ENCODE measurements at regions not wholly inside any gene's neighbourhood (a gene's known extent, or its start where the extent isn't known, plus 50 kb on each side); places are given as distances from the start of the nearest gene placed in this dataset.

DNA sequence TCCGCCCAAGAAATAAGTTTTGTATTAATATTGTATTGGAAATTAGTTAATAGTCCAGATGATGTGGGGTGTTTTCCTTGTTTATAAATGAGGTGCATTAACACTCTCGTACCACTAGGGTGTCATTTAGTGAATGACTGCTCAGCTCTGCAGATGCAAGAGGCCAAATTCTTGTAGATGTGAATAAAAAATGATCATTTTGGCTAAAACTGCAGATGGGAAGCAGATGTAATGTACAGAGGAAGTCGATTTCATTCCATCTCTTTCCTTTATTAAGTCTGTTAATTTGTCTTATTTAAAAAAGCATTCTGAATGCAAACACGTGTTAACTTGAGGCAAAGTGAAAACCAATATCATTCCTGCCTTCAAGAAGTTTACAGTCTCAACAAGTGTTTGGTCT, 108.1 kb downstream of the DHX15 start:
- Mint-ChIP-seq H3K27me3 (peaks cover 53% of the 10 kb centered on the region), H3K36me3 (ENCODE audit: low read depth) (peaks cover 2% of the 10 kb centered on the region), H3K4me1 (peaks cover 17% of the 10 kb centered on the region), H3K4me3 (no peak overlapping the region), H3K27ac (no peak overlapping the region), H3K9me3 (no peaks in the 10 kb centered on the region)
- ChIA-PET POLR2A (interaction anchor here (0.9 to 1.7 kb wide), 2 partner anchors 20 to 108 kb away, joined by 3 to 4 read pairs; partner anchors contain the start of gene DHX15), CTCF (interaction anchor here (1.0 to 1.6 kb wide), 3 partner anchors 10 to 57 kb away, joined by 4 to 6 read pairs (median 4); no protein-coding TSS in a partner anchor)
- no peak for DNase-seq

- CTCF ChIA-PET: interaction anchor here (1.0 to 1.6 kb wide), 4 partner anchors 10 to 93 kb away, joined by 3 to 6 read pairs (median 4); no protein-coding TSS in a partner anchor
Measured at GRCh38 chr4:24475756-24476155, 108.6 kb downstream of the DHX15 start.

DNA sequence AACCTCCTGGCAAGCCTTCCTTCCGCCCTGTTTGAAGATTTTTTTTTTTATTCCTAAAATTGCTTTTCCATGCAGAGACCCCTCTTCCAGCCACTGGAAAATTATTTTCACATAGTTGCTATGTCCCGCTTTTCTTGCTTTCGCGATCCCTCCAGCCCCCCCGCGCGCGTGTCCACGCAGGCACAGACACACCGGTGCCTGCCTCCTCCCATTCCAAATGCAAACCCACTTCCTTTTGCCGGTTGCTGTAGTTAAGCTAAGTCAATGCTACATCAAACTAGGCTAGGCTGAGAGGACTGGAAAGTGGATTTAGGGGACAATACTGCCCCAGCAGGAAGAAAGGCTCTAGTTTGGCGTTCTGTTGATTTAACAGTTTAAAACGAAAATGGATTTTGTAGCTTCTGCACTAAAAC, 111.0 kb downstream of the DHX15 start:
- ChIA-PET CTCF (interaction anchor here (0.6 to 1.3 kb wide), 3 partner anchors 78 to 839 kb away, joined by 3 to 5 read pairs (median 4); partner anchors contain the start of gene ZCCHC4), POLR2A (interaction anchor here (1.7 kb wide), 1 partner anchor 111 kb away, joined by 7 read pairs; the partner anchor contains the start of gene DHX15)
- Mint-ChIP-seq H3K9me3 (no peaks in the 10 kb centered on the region), H3K27ac (peak overlapping the region; percentile 11), H3K27me3 (peaks cover 68% of the 10 kb centered on the region), H3K36me3 (ENCODE audit: low read depth) (peaks cover 2% of the 10 kb centered on the region), H3K4me3 (peak overlapping the region; percentile 87), H3K4me1 (peaks cover 39% of the 10 kb centered on the region)
- no peak for DNase-seq

More at GRCh38 chr4:24475756-24476155, 108.6 kb downstream of the DHX15 start:
- Mint-ChIP-seq H3K4me1 (peaks cover 20% of the 10 kb centered on the region), H3K27me3 (peaks cover 55% of the 10 kb centered on the region), H3K9me3 (no peaks in the 10 kb centered on the region), H3K36me3 (ENCODE audit: low read depth) (peaks cover 2% of the 10 kb centered on the region), H3K4me3 (no peak overlapping the region), H3K27ac (no peak overlapping the region)
- no peak for DNase-seq
- POLR2A ChIA-PET: interaction anchor here (0.9 to 1.7 kb wide), 2 partner anchors 19 to 109 kb away, joined by 3 to 4 read pairs; partner anchors contain the start of gene DHX15

DNA sequence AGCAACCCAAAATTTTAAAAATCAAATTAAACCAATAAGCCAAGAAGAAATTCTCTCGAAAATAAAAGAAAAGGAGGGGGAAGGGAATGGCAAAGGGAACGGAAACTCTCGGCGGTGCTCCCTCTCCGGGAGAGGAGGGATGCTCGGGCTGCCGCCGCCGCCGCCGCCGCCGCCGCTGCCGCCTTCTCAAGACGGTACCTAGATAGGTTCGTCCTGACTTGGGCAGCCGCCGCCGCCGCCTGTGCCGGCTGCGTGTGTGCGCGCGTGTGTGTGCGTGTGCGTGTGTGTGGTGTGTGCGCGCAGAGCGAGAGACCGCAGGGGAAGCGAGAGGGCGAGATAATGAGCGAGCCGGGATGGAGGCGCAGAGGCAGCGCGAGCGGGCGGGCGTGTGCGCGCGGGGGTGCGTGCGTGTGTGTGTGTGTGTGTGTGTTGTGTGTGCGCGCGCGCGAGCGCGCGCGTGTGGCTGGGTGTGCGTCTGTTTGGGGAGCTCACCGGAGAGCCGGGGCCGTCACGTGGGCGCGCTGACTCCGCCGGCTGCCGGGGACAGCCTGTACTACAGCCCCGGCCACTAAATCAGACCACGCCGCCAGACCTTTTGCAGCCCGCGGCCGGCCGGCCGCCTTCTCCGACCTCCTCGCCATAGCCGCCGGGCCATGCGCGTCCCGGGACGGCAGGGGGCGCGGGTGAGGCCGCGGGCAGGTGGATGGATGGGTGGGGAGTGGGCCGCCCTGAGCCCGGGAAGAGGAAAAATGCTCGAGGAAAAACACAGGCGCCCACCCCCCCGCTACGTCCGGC, 111.6 kb downstream of the DHX15 start:
- peaks cover 71% of the 10 kb centered on the region for H3K27me3 Mint-ChIP-seq
- no peaks in the 10 kb centered on the region for H3K9me3 Mint-ChIP-seq
- peak overlapping the region; percentile 32 for H3K27ac Mint-ChIP-seq
- ChIA-PET POLR2A (interaction anchor here (1.7 kb wide), 1 partner anchor 112 kb away, joined by 7 read pairs; the partner anchor contains the start of gene DHX15), CTCF (interaction anchor here (0.7 to 1.3 kb wide), 3 partner anchors 79 to 840 kb away, joined by 3 to 5 read pairs (median 3); partner anchors contain the start of gene ZCCHC4)
- peaks cover 40% of the 10 kb centered on the region for H3K4me1 Mint-ChIP-seq
- H3K4me3 Mint-ChIP-seq: peak overlapping the region; percentile 87
- DNase-seq: peak; percentile 65
- peaks cover 2% of the 10 kb centered on the region for H3K36me3 Mint-ChIP-seq (ENCODE audit: low read depth)

- ChIA-PET POLR2A (interaction anchor here (1.7 kb wide), 1 partner anchor 112 kb away, joined by 7 read pairs; the partner anchor contains the start of gene DHX15), CTCF (no interaction called here)
- H3K4me3 Mint-ChIP-seq: peak overlapping the region; percentile 87
- H3K27ac Mint-ChIP-seq: no peak overlapping the region
- peaks cover 40% of the 10 kb centered on the region for H3K4me1 Mint-ChIP-seq
- H3K36me3 Mint-ChIP-seq (ENCODE audit: low read depth): peaks cover 2% of the 10 kb centered on the region
- H3K9me3 Mint-ChIP-seq: no peaks in the 10 kb centered on the region
- peaks cover 74% of the 10 kb centered on the region for H3K27me3 Mint-ChIP-seq
- DNase-seq: no peak
Measured at GRCh38 chr4:24472161-24472510, 112.2 kb downstream of the DHX15 start.

DNA sequence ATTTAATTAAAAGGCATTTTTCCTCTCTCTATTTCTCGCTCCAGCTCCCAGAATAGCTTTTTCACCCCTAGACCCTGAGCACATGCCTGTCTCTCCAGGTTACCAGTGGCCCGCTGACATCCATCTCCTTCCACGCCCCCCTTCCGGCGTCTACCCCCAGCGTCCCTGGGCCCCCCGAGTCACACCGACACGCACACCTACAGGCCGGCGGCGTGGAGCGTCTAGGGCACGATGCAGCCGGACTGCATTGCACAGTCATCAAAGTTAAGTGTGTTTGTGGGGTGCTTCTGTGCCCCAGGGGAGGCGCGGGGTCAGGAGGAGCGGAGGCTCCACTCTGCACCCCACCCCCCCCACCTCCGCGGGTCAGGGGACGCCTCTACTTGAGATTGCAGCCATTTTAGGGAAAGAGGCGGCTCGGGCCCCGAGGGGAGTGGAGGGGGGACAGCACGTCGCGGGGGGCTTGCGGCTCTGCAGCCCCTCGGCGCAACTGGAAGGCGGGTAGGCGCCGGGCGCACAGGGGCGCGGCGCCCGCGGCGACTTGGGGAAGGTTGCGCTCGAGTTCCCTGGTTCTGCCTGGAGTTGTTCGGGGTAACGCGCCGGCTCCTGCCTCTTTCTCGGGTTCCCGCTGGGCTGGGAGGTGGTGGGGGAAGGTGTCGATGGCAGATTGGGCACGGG, 112.7 kb downstream of the DHX15 start:
- peaks cover 2% of the 10 kb centered on the region for H3K36me3 Mint-ChIP-seq (ENCODE audit: low read depth)
- DNase-seq: no peak
- H3K4me1 Mint-ChIP-seq: peaks cover 40% of the 10 kb centered on the region
- no peak overlapping the region for H3K27ac Mint-ChIP-seq
- H3K4me3 Mint-ChIP-seq: peak overlapping the region; percentile 75
- no peaks in the 10 kb centered on the region for H3K9me3 Mint-ChIP-seq
- ChIA-PET CTCF (interaction anchor here (1.2 kb wide), 1 partner anchor 101 kb away, joined by 3 read pairs; no protein-coding TSS in a partner anchor), POLR2A (interaction anchor here (1.9 kb wide), 1 partner anchor 113 kb away, joined by 6 read pairs; the partner anchor contains the start of gene DHX15)
- peaks cover 72% of the 10 kb centered on the region for H3K27me3 Mint-ChIP-seq

DNA sequence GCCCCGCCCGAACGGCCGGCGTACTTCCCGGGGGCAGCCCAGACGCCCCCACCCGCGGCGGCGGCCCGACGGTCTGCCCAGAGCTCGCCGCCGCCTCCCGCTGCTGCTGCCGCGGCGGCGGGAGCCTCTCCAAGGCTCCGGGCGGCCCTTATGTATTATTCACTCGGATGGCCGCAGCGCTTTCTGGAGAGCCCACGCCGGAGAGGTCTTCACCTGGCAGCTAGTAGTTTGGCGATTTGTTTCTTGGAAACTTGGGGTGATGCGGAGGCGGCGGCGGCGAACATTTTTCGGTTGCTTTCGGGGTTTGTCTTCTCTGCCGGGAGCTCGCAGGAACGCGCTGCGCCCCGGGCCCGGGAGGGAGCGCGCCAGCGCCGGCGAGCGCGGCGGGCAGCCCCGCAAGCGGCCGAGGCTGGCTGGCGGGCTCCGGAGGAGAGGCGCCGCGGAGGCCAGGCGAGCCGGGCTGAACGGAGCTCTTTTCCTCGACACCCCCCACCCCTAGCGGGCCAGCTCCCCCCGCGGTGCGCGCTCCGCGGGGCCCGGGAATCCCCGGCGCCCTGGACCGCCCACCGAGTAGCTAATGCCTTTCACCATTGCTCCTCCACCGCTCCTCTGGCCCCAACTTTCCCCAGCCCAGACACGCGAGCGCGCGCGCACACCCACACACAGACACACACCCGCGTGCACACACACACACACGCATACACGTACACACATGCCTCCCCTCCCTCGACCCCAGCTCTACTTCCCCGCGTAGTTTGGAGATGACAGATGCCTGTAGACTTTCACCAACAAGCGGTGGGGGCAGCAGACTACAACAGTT, 113.5 kb downstream of the DHX15 start:
- ChIA-PET POLR2A (interaction anchor here (1.9 kb wide), 1 partner anchor 114 kb away, joined by 6 read pairs; the partner anchor contains the start of gene DHX15), CTCF (interaction anchor here (1.2 kb wide), 1 partner anchor 102 kb away, joined by 3 read pairs; no protein-coding TSS in a partner anchor)
- Mint-ChIP-seq H3K27ac (no peak overlapping the region), H3K9me3 (no peaks in the 10 kb centered on the region), H3K4me3 (peak overlapping the region; percentile 75), H3K4me1 (peaks cover 40% of the 10 kb centered on the region), H3K36me3 (ENCODE audit: low read depth) (peaks cover 2% of the 10 kb centered on the region), H3K27me3 (peaks cover 71% of the 10 kb centered on the region)
- DNase-seq: no peak

- H3K27me3 Mint-ChIP-seq: peaks cover 75% of the 10 kb centered on the region
- ChIA-PET POLR2A (interaction anchor here (0.9 kb wide), 1 partner anchor 691 kb away, joined by 3 read pairs; no protein-coding TSS in a partner anchor), CTCF (no interaction called here)
- H3K27ac Mint-ChIP-seq: no peak overlapping the region
- H3K4me1 Mint-ChIP-seq: peaks cover 34% of the 10 kb centered on the region
- H3K4me3 Mint-ChIP-seq: no peak overlapping the region
- no peak for DNase-seq
- H3K36me3 Mint-ChIP-seq (ENCODE audit: low read depth): peaks cover 2% of the 10 kb centered on the region
- H3K9me3 Mint-ChIP-seq: no peaks in the 10 kb centered on the region
Measured at GRCh38 chr4:24468071-24468470, 116.3 kb downstream of the DHX15 start.

- Mint-ChIP-seq H3K9me3 (no peaks in the 10 kb centered on the region), H3K36me3 (ENCODE audit: low read depth) (no peaks in the 10 kb centered on the region), H3K27me3 (peaks cover 61% of the 10 kb centered on the region), H3K27ac (no peak overlapping the region), H3K4me1 (peaks cover 13% of the 10 kb centered on the region), H3K4me3 (no peak overlapping the region)
- no peak for DNase-seq
- POLR2A ChIA-PET: no interaction called here
- CTCF ChIA-PET: no interaction called here
Measured at GRCh38 chr4:24464566-24464965, 119.8 kb downstream of the DHX15 start.

- ChIA-PET CTCF (no interaction called here), POLR2A (interaction anchor here (0.7 kb wide), 1 partner anchor 20 kb away, joined by 3 read pairs; no protein-coding TSS in a partner anchor)
- Mint-ChIP-seq H3K4me1 (no peaks in the 10 kb centered on the region), H3K27me3 (peaks cover 6% of the 10 kb centered on the region), H3K27ac (no peak overlapping the region), H3K4me3 (no peak overlapping the region), H3K36me3 (ENCODE audit: low read depth) (no peaks in the 10 kb centered on the region), H3K9me3 (no peaks in the 10 kb centered on the region)
- DNase-seq: no peak
Measured at GRCh38 chr4:24456431-24456830, 127.9 kb downstream of the DHX15 start.

- ChIA-PET POLR2A (no interaction called here), CTCF (interaction anchor here (0.7 kb wide), 1 partner anchor 34 kb away, joined by 3 read pairs; no protein-coding TSS in a partner anchor)
- H3K4me3 Mint-ChIP-seq: no peak overlapping the region
- H3K27me3 Mint-ChIP-seq: peaks cover 13% of the 10 kb centered on the region
- no peaks in the 10 kb centered on the region for H3K9me3 Mint-ChIP-seq
- DNase-seq: no peak
- H3K4me1 Mint-ChIP-seq: no peaks in the 10 kb centered on the region
- H3K36me3 Mint-ChIP-seq (ENCODE audit: low read depth): no peaks in the 10 kb centered on the region
- no peak overlapping the region for H3K27ac Mint-ChIP-seq
Measured at GRCh38 chr4:24453951-24454350, 130.4 kb downstream of the DHX15 start.

GRCh38 chr4:24451870-24452269, 132.5 kb downstream of the DHX15 start:
- POLR2A ChIA-PET: no interaction called here
- Mint-ChIP-seq H3K4me3 (no peak overlapping the region), H3K36me3 (ENCODE audit: low read depth) (no peaks in the 10 kb centered on the region), H3K27me3 (peaks cover 19% of the 10 kb centered on the region), H3K4me1 (no peaks in the 10 kb centered on the region), H3K9me3 (no peaks in the 10 kb centered on the region), H3K27ac (no peak overlapping the region)
- CTCF ChIA-PET: no interaction called here
- DNase-seq: no peak
